ENCODE measurements at regions not wholly inside any gene's neighbourhood (a gene's known extent, or its start where the extent isn't known, plus 50 kb on each side); places are given as distances from the start of the nearest gene placed in this dataset.
A peak's percentile ranks its signal among the peaks of the same experiment; 100 is the strongest.

DNA sequence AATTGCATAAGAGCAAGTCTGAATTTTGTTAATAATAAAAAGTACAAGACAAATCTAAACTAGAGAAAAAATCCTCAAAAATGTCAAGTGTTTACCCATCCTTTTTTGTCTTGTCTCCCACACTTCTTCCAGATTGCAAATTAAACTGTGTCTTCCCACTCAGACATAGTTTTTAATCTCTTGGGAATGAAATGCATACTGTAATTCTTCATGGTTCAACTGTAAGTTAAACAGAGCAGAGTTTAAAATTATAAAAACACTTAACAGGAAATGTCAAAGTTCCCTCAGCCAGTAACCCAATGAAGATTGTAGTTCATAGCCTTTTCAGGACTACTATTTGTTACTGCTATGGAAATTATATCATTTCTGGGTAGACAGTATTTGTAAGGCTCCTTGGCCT is 171.8 kb downstream of the UBE2E3 start:
- no peak for FAIRE-seq

DNA sequence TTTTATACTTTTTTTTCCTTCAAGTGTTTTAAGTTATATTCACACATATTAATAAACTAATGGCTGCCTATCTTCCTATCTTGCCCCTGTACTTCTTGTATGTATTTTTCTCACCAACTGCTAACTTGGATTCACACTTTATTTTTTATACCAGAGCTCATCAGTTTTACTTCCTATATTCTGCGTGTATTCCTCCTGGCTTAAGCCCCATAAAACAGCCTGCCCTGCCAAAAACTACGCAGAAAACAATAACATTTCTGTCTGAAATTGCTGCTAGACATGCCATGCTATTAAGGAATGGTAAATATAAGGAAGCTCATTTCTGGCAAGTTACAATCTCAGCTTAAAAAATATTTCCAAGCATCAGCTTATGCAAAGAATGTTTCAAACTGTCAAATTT is 172.3 kb downstream of the UBE2E3 start:
- no peak for FAIRE-seq

DNA sequence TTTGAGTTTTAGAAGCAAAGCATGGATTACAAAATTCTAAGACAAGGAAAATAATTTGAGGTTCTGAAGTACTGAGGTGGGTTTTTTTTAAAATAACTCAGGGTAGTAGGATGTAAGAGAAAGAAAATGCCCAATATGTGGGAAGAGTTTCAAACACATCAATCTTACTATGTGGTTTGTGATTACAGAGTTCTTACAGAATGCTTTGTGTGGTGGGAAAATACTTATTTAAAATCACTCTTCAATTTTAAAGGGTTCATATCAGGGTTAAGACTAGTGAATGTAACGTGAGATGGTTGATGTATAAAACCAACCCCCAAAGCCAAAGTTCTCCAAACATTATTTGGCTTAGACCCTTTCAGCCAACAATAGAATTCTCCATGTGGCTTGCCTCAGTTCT is 173.5 kb downstream of the UBE2E3 start:
- FAIRE-seq: no peak

DNA sequence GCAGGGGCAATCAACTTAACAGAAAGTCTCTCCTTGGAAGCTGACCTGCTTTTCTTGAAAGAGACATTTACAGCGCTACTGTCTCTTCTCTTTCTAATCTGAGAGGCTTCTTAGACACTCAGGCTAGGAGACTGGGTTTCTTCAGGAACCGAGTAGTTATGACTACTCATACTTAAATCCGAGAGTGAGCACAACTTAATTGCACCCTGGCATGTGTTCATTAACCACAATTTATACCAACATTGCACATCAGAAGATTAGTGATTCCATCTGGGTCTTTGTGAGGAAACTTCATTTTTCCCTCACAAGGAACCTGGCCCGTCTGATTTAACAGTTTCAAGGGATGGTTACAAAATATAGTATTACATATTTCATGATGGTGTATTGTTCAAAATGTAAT is 176.9 kb downstream of the UBE2E3 start:
- no peak for FAIRE-seq

DNA sequence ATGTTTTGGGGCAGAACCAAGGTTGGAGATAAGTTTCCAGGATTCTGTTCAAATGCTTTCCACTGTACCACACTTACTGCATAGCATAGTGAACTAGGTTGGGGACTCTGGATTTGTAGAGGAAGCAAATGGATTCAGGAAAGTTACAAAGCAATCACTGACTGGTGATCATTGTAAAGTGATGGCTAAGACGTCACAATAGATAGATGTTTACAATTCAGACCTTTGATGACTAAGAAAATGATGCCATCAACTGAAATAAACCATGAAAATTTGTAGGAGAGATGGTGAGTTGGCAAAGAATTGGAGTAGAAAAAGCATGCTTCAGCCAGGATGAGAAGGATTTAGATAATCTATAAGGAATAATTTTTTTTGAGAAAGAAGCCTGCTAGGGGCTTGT is 178.0 kb downstream of the UBE2E3 start:
- FAIRE-seq: no peak

DNA sequence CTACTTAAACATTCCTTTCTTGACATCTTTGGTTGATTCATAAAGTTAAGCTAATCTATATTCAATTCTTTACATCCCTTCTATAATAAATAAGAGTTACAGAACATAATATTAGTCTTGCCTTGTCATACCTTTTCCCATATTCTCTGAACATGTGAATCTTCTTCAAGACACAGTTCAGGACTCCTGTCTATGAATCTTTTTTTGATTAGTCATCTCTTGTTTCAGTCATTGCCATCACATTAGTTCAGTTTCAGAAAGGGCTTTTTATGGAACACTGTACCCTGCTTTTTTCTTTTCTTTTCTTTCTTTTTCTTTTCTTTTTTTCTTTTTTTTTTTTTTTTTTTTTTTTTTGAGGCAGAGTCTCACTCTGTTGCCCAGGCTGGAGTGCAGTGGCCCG is 181.2 kb downstream of the UBE2E3 start:
- no peak for FAIRE-seq

DNA sequence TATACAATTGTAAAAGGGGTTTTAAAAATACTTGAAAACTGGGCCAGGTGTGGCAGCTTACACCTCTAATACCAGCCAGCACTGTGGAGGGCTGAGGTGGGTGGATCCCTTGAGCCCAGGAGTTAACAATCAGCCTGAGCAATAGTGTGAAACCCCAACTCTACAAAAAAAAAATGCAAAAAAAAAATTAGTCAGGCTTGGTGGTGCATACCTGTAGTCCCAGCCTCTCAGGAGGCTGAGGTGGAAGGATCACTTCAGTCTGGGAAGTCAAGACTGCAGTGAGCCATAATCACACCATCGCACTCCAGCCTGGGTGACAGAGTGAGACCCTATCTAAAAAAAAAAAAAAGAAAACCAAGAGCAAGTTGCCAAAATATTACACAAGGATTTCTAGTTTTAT is 182.7 kb downstream of the UBE2E3 start:
- no peak for FAIRE-seq

DNA sequence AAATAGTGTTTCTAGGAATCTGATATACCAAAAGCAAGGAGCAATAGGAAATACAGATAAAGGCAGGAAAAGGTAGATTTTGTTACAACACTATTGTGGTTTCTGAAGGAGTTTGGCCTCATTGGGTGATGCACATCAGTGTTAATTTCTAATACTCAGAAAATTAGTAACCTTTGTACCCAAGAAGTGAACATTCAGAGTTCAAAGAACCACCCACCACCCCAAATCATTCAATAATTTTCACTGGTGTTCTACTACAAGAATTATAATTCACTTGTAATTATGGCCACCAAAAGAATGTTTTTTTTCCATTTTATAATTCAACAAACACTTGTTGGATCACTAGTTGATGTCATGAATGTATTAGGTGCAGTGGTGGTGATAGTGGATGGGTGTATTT is 183.3 kb downstream of the UBE2E3 start:
- no peak for FAIRE-seq

DNA sequence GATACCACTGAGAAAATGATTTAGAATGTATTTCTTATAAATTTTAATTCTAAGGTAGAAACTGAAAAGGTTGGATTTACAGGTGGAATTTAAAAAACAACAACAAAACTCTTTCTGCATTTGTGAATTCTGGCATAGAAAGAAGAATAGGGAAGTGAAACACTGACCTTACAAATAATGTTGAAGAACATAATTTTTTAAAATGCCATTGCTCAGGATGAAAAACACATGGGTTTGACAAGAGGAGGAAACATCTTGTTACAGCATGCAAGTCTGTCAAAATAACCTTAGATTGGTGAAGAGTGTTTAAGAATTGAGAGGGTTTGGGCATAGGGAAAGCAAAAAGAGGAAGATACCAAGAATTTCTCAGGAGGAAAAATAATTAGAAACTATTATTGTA is 184.3 kb downstream of the UBE2E3 start:
- no peak for FAIRE-seq

DNA sequence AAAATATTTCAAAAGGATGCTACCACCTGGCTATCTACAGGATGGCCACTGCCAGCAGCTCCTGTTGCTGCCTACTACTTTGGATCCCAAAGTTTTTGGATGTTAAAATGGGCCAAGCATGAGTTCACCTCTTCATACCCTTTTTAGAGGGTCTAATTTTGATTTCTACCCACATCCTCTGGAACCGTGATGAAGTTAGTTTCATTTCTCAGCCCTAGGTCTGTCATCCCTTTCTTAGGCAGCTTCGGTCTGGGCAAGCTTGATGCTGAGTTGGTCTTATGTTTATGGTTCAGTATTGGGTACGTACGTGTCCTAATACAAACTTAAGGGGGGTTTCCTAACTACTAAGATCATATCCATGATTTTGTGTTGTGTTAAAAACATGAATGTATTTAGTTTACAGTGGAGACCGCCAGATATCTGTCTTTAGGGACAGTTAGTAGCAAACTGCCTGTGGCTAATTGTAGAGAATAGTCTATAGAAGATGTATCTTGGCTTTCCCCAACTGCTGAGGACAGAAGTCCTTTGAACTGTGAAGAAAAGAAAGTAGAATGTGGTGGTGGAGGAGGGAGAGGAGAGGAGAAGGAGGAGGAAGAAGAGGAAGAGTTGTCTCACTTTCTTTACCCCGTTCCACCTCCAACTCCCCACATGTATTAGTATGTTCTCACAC is 184.9 kb downstream of the UBE2E3 start:
- FAIRE-seq: no peak

DNA sequence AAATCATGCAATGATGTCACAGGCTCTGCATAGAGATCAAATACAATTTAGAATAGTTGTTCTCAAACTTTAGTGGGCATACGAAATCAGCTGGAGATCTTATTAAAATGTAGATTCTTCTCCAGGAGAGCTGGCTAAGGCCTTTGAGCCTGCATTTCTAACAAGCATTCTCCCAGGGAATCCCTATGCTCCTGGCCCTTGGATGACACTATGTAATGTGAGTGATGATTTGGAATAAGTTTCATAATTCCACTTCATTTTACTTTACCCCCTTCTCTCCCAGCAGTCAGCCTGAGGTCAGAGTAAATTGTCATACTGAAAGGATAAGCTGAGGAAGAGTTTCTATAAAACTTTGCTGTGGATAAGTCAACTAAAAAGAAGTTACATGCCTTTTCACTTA is 189.1 kb downstream of the UBE2E3 start:
- no peak for FAIRE-seq

DNA sequence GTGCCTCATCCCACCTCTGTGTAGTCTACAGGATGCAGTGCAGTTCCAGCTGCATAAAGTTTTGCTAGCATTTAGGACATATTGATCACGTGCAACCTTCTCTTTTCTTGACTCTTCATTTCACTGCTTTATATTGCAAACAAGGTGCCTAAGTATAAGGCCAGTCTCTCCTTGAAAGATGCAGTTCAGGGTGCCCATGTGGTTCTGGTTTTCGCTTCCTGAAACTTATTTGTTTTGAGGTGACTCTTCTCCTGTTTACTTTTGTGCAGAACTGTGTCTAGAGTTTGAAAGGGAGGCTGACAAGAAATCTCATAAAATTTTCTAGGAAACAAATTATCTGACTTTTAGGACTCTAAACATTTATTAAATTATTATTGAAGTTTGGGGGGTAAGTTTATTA is 189.9 kb downstream of the UBE2E3 start:
- FAIRE-seq: no peak

DNA sequence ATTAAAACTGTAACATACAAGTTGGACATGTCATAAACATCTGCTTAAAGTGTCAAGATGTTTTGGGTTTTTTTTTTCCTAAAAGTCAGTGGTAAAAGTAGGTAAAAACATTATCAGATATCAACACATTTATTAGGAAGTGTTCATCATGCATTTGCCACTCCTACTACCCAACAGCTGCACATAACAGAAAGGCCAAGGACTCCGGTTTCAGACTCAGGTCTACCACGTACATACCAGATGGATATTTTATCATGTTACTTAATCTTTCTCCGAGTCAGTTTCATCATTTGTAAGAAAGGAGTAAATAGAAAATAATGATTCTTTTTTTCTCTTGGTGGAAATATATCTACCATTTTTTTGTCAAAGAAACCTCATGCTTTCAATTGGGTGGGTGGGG is 192.3 kb downstream of the UBE2E3 start:
- no peak for FAIRE-seq

DNA sequence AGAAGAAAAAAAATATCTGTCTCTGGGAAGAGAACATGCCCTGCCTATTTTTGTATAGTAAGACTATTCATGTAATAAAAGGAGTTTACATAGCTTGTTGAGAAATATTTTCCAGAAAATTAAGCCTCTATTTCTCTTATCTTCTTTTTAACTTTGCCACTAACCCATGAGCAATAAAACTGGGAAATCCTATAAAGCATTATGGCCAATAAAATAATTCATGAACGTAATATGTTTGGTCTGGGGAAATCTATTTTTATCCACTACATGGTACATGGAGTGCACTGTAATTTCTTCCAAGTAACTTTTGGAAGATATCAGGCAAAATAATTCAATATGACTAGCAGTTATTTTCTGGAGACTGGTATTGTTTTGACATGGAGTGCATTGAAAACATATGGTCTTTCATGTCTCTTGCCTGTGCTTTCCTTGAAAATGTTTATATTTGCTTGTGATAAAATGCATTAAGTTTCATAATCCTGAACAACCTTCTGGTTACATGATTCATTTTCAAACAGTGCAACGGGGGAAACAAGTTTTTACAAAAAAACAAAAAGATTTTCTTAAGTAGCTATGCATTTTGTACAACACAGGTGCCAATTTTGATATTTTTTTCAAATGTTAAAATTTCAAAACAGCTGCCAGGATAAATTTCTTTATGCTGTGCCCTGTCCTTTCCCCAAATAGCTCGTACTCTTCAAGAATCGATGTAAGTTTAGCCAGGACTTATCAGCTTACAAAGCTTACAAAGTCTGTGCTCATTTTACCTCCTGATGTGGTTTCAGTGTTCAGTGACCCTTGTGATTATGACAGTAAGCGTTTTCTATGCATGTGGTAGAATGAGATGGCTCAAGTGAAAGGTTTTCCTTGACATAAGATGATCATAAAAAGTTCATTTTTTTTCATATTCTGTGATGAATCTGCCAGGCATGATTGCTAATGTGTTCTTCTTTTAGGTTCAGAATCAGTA is 194.5 kb downstream of the UBE2E3 start:
- FAIRE-seq: peak; percentile 85

DNA sequence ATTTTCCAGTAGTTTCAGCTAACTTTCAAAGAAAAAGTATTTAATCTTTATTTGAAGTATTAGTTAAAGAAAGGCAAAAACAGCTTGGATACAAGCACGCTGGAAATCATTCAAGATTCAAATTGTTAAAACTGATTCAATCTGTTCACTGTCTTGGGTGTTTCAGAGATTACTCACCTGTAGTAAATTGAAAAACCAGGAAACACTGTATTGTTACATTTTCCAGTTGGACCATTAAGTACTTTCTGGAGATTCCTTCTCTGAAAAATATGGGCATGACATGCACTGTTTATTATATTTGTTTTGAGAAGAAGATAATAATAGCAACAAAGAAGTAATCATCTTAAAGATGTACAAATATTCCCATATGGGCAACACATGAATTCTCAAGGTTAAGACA is 196.1 kb downstream of the UBE2E3 start:
- peak; percentile 72 for FAIRE-seq

DNA sequence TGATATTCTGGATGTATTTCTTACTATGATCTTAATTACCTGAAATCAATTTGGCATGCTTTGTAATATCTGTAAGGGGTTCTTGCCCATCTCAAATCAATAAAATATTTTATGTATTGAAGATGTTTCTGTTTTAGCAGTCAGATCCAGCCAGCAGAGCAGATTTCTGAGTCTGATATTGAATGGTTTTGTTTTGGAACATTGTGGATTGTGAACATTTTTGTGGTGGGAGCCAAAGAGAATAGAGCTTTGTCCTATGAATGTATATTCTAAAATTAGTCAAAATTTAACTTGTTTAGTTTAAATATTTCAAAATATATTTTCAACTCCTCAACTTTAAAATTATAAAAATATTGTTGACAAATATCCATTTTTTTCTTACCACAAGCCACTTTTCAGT is 197.0 kb downstream of the UBE2E3 start:
- FAIRE-seq: peak; percentile 82

DNA sequence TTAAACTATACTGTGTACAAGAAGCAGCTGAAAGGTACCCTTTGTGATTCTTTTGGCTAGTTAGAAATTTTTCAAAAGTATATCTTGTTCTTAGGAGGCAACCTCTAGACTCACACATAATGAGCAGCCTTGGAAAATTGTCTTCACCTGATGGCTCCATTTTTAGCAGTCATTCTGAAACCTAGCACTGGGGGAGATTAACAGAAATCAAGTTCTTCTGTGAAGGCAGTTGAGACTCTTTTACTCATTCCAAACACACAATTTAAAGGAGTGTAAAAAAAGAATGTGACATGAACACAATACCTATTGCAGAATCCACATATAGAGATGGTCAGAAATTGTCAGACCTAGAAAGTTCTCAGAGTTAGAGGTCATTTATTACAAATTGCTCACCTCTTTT is 197.7 kb downstream of the UBE2E3 start:
- no peak for FAIRE-seq

DNA sequence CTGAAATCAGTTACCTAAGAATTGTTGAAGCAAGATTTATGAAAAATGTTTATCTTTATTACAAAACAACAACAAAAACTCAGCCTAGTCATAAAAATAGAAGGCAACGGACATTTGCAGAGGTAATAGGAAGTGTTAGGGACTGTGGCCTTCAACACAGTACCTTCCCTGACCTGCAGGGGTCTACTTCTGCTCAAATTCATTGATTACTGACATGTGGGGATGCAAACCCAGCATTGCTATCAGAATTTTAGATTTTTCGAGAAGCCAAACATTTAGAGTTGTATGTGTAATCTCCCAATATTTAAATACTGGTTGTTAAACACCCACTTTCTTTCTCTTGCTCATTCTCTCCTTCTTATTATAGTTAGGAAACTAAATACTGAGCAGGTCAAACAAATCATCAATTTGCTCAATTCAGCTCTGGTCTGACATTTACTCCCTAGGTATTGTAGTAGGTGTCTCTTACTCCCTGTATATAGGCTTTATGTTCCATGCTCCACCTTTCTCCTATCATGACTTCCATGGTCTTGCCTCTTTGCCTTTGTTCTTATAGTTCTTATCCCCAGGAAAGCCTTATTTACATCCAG is 198.5 kb downstream of the UBE2E3 start:
- FAIRE-seq: no peak

DNA sequence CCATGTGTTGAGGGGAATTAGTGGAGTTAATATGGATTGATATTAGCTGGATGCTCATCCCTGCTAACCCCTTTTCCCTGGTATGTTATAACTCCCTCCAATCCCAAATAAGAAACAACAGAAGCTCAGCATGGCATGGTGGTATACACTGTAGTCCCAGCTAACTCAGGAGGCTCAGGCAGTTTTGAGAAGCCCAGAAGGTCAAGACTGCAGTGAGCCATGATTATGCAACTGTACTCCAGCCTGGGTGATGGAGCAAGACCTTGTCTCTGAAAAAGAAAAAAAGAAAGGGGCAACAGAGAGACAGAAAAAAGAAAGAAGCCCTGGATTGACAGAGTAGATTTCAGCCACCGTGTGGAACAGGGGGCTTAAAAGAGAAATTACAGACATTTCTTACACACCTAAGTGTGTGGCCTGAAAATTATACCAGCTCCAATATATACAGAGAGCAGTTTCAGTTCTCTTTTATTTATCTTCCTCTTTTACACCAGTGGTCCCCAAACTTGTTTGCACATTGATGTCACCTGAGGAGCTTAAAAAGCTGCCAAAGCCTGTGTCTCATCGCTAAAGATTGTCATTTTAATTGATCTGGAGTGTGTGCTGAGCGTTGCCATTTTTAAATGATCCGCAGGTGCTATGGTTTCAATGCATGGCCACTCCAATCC is 203.6 kb downstream of the UBE2E3 start:
- FAIRE-seq: no peak

DNA sequence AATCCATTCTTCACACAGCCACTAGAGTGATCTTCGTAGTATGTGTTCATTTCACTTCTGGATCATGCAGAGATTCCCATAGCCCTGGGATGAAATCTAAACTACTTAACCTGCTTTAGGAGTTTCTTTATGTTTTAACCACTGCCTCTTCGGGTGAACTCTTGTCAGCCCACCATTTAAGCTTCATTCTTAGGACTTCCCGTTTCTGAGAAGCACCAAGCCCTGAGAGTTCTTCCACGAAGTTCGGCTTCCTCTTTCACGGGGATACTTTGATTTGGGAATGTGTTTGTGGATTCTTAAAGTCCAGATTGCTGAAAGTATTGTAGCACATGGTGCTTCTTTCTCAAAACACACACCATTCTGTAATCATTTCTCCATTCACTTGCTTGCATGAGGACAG is 205.0 kb downstream of the UBE2E3 start:
- no peak for FAIRE-seq

DNA sequence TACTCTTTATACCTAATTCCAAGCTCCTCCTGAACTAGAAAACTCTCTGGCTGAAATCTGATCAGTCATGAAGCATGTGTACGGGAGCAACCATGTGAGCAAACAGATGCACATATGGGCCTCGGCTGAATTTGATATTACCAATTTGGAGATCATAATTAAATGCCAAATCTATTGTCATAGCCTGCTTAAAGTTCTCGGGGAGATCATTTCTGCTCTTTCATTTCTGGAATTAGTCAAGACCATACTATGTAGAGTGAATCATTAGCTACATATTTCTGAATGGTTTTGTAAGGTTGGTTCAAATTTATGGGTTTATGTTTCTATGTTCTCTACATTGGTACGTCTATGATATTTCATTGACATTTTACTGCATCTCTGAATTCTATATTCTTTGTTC is 205.5 kb downstream of the UBE2E3 start:
- FAIRE-seq: no peak

DNA sequence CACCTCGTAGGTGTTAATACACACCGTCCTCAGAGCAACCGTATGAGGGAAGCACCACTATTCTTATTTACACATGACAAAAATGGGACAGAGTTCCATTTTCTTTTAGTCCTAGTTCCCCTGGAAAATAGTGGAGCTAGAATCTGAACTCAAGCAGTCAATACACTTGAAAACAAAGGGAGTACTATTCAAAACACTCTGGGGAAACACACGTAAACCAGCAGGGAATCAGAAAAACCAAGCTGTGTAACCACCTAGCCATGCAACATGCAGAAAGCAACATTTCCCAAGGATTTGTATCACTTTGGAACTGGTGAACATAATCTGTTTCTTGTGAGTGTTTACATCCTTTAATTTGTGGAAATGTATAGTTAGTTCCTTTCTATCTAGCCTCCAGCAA is 208.2 kb downstream of the UBE2E3 start:
- FAIRE-seq: no peak

DNA sequence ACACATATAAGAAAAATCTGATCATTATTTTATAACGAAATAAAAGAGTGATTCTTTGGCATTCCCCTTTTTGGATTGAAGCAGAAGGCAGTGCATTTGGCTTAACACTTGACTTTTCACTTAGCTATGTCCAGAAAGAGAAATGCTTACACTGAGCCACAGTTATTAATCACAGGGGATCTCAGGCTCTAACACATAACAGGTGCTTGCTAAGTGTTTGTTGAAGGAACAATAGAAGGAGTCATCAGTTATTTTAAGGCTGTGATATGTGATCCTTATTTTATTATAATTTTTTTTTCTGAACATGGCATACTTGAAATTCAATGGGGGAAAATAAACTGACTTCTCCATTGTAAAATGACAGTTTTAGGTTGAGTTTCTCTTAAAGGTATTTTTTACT is 209.5 kb downstream of the UBE2E3 start:
- no peak for FAIRE-seq

All from endometrium (tissue), 2 donors.